ENCODE measurements at regions not wholly inside any gene's neighbourhood (a gene's known extent, or its start where the extent isn't known, plus 50 kb on each side); places are given as distances from the start of the nearest gene placed in this dataset.

DNA sequence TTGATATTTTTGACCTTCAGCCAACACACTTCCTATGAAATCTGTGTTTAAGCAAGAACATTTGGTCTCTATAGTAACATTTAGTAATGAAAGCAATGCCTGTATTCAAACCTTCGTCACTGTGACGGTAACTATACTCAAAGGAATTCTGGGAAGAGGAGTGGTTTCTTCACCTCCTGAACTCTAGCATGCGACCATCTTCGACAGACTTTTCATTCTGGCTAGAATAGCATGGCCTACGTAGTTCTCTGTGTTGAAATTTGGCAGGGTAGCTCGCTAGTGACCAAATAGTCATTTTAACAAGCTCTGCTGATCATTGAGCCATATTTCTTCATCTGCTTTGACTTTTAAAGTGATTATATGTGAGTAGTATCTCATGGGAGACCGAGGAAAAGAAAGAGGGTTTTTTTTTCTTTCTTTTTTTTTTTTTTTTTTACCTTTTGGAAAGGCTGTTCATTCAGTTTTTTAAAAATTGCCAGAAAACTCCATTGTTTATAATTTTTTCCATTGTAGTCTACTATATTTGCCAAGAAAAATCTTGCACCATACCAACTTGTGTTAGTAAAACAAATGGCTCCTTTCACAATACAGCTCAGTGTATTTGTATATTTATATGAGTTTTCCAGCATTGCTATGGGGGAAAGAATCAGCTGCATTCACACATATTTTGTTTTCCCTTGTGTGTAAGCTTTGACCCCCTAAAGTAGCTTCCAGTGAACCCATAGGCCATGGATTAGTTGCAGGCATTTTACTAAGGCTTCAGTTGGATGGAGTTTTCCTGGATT, 166.8 kb downstream of the NNT start:
- Histone ChIP-seq H3K9me3 (ENCODE audit: control insufficient read depth, low read depth, low read length) (no peaks in the 10 kb centered on the region), H3K4me1 (ENCODE audit: control insufficient read depth, low read depth, low read length) (peaks cover 10% of the 10 kb centered on the region), H3K9ac (ENCODE audit: low read length) (no peak overlapping the region), H3K36me3 (ENCODE audit: control insufficient read depth, low read depth, low read length) (no peaks in the 10 kb centered on the region), H3K4me3 (ENCODE audit: low read length) (no peak overlapping the region), H3K27ac (ENCODE audit: low read length) (no peak overlapping the region), H3K27me3 (ENCODE audit: control insufficient read depth, insufficient read depth, low read length) (no peaks in the 10 kb centered on the region)
